ENCODE measurements at regions not wholly inside any gene's neighbourhood (a gene's known extent, or its start where the extent isn't known, plus 50 kb on each side); places are given as distances from the start of the nearest gene placed in this dataset.

- intact Hi-C loops (cut with micrococcal nuclease; ENCODE audit: unreplicated experiment) = no loop called here
- TF ChIP-seq CTCF (IDR thresholded peaks at IDR 0.05; ENCODE audit: unreplicated experiment) = no peak
- no peak for DNase-seq
- no peak overlapping the region for H3K4me3 Mint-ChIP-seq (ENCODE audit: low read depth, unreplicated experiment)
- no TSS peak for BruUV-seq (replicated peaks)
- no peaks in the 10 kb centered on the region for H3K27me3 Mint-ChIP-seq (ENCODE audit: unreplicated experiment)
- no peaks in the 10 kb centered on the region for H3K9me3 Mint-ChIP-seq (ENCODE audit: low read depth, unreplicated experiment)
- CTCF ChIA-PET = no interaction called here
- no peaks in the 10 kb centered on the region for H3K36me3 Mint-ChIP-seq (ENCODE audit: insufficient read depth, unreplicated experiment)
- H3K4me1 Mint-ChIP-seq (ENCODE audit: low read depth, unreplicated experiment) = peaks cover 13% of the 10 kb centered on the region
- H3K27ac Mint-ChIP-seq (ENCODE audit: unreplicated experiment) = no peak overlapping the region
Observed at GRCh38 chr5:116942622-116943021, 368.0 kb upstream of the SEMA6A start.

- CTCF ChIA-PET = no interaction called here
- H3K4me1 Mint-ChIP-seq (ENCODE audit: low read depth, unreplicated experiment) = peaks cover 8% of the 10 kb centered on the region
Observed at GRCh38 chr5:116939641-116940040, 365.0 kb upstream of the SEMA6A start.

GRCh38 chr5:116938488-116938887 is 363.9 kb upstream of the SEMA6A start:
- H3K9me3 Mint-ChIP-seq (ENCODE audit: low read depth, unreplicated experiment) = no peaks in the 10 kb centered on the region
- intact Hi-C loops (cut with micrococcal nuclease; ENCODE audit: unreplicated experiment) = no loop called here
- DNase-seq = no peak
- no peak for TF ChIP-seq CTCF (IDR thresholded peaks at IDR 0.05; ENCODE audit: unreplicated experiment)
- no peaks in the 10 kb centered on the region for H3K36me3 Mint-ChIP-seq (ENCODE audit: insufficient read depth, unreplicated experiment)
- no peak overlapping the region for H3K27ac Mint-ChIP-seq (ENCODE audit: unreplicated experiment)
- H3K27me3 Mint-ChIP-seq (ENCODE audit: unreplicated experiment) = no peaks in the 10 kb centered on the region
- H3K4me3 Mint-ChIP-seq (ENCODE audit: low read depth, unreplicated experiment) = no peak overlapping the region
- no TSS peak for BruUV-seq (replicated peaks)
- H3K4me1 Mint-ChIP-seq (ENCODE audit: low read depth, unreplicated experiment) = no peaks in the 10 kb centered on the region
- CTCF ChIA-PET = no interaction called here

More at GRCh38 chr5:116939641-116940040, 365.0 kb upstream of the SEMA6A start:
- no peak overlapping the region for H3K27ac Mint-ChIP-seq (ENCODE audit: unreplicated experiment)
- H3K36me3 Mint-ChIP-seq (ENCODE audit: insufficient read depth, unreplicated experiment) = no peaks in the 10 kb centered on the region
- DNase-seq = no peak
- no peak overlapping the region for H3K4me3 Mint-ChIP-seq (ENCODE audit: low read depth, unreplicated experiment)
- BruUV-seq (replicated peaks) = no TSS peak
- H3K9me3 Mint-ChIP-seq (ENCODE audit: low read depth, unreplicated experiment) = no peaks in the 10 kb centered on the region
- intact Hi-C loops (cut with micrococcal nuclease; ENCODE audit: unreplicated experiment) = no loop called here
- H3K27me3 Mint-ChIP-seq (ENCODE audit: unreplicated experiment) = no peaks in the 10 kb centered on the region
- no peak for TF ChIP-seq CTCF (IDR thresholded peaks at IDR 0.05; ENCODE audit: unreplicated experiment)

GRCh38 chr5:116935561-116936162 is 361.0 kb upstream of the SEMA6A start:
- CTCF ChIA-PET = interaction anchor here (0.7 kb wide), 1 partner anchor 321 kb away, joined by 3 read pairs; no protein-coding TSS in a partner anchor
- TF ChIP-seq CTCF (IDR thresholded peaks at IDR 0.05; ENCODE audit: unreplicated experiment) = no peak
- Mint-ChIP-seq H3K4me1 (ENCODE audit: low read depth, unreplicated experiment) (no peaks in the 10 kb centered on the region), H3K9me3 (ENCODE audit: low read depth, unreplicated experiment) (no peaks in the 10 kb centered on the region), H3K27me3 (ENCODE audit: unreplicated experiment) (no peaks in the 10 kb centered on the region), H3K36me3 (ENCODE audit: insufficient read depth, unreplicated experiment) (no peaks in the 10 kb centered on the region), H3K4me3 (ENCODE audit: low read depth, unreplicated experiment) (no peak overlapping the region), H3K27ac (ENCODE audit: unreplicated experiment) (no peak overlapping the region)
- DNase-seq = no peak
- intact Hi-C loops (cut with micrococcal nuclease; ENCODE audit: unreplicated experiment) = no loop called here
- no TSS peak for BruUV-seq (replicated peaks)
